GM18502 (cell line): ENCODE measurements at regions not wholly inside any gene's neighbourhood (a gene's known extent, or its start where the extent isn't known, plus 50 kb on each side); places are given as distances from the start of the nearest gene placed in this dataset.
"Not testable (repeated sequence)": the region's sequence is repeated elsewhere in the genome, so short reads cannot be mapped to it uniquely, and the experiment has no call there.

Experiments
- ATAC-seq: cut with Tn5 transposase; IDR thresholded peaks from one replicate; pipeline ENCODE4 v1.9.1; 2021; ENCODE audit warnings: mild to moderate bottlenecking; ENCODE audit not compliant: unreplicated experiment, poor library complexity

- no peak for ATAC-seq
These were observed 102.4 kb downstream of the VCPKMT start for GRCh38 chr14:50013934-50014333.

- no peak for ATAC-seq
These were observed 101.5 kb downstream of the VCPKMT start for GRCh38 chr14:50014809-50015430.

GRCh38 chr14:50015716-50016115 is 100.7 kb downstream of the VCPKMT start:
- no peak for ATAC-seq

GRCh38 chr14:50018201-50018932 is 98.0 kb downstream of the VCPKMT start:
- no peak for ATAC-seq

- ATAC-seq = no peak
These were observed 97.5 kb downstream of the VCPKMT start for GRCh38 chr14:50018933-50019210.

GRCh38 chr14:50020184-50020583 is 96.2 kb downstream of the VCPKMT start:
- no peak for ATAC-seq

- ATAC-seq = no peak
These were observed 95.6 kb downstream of the VCPKMT start for GRCh38 chr14:50020799-50021198.

- ATAC-seq = no peak
These were observed 94.9 kb downstream of the VCPKMT start for GRCh38 chr14:50021261-50022031.

- ATAC-seq = no peak
These were observed 93.7 kb downstream of the VCPKMT start for GRCh38 chr14:50022661-50023060.

- no peak for ATAC-seq
These were observed 92.5 kb downstream of the VCPKMT start for GRCh38 chr14:50023671-50024490.

- ATAC-seq = no peak
These were observed 91.3 kb downstream of the VCPKMT start for GRCh38 chr14:50025073-50025472.

- no peak for ATAC-seq
These were observed 90.6 kb downstream of the VCPKMT start for GRCh38 chr14:50025776-50026175.

GRCh38 chr14:50026396-50026795 is 90.0 kb downstream of the VCPKMT start:
- no peak for ATAC-seq

GRCh38 chr14:50027816-50028215 is 88.6 kb downstream of the VCPKMT start:
- no peak for ATAC-seq

GRCh38 chr14:50028458-50028857 is 87.9 kb downstream of the VCPKMT start:
- no peak for ATAC-seq

GRCh38 chr14:50030036-50030435 is 86.3 kb downstream of the VCPKMT start:
- no peak for ATAC-seq

- ATAC-seq = not testable (repeated sequence)
These were observed 85.5 kb downstream of the VCPKMT start for GRCh38 chr14:50030911-50031310.

GRCh38 chr14:50031602-50032313 is 84.6 kb downstream of the VCPKMT start:
- ATAC-seq = no peak

GRCh38 chr14:50032462-50033167 is 83.8 kb downstream of the VCPKMT start:
- not testable (repeated sequence) for ATAC-seq
